HG02938 (cell line): ENCODE measurements at regions not wholly inside any gene's neighbourhood (a gene's known extent, or its start where the extent isn't known, plus 50 kb on each side); places are given as distances from the start of the nearest gene placed in this dataset.
A peak's percentile ranks its signal among the peaks of the same experiment; 100 is the strongest.

ENCODE experiments used
- ATAC-seq: cut with Tn5 transposase; IDR thresholded peaks from one replicate; pipeline ENCODE4 v1.9.1; 2021; ENCODE audit warnings: mild to moderate bottlenecking, moderate library complexity; ENCODE audit not compliant: unreplicated experiment

DNA sequence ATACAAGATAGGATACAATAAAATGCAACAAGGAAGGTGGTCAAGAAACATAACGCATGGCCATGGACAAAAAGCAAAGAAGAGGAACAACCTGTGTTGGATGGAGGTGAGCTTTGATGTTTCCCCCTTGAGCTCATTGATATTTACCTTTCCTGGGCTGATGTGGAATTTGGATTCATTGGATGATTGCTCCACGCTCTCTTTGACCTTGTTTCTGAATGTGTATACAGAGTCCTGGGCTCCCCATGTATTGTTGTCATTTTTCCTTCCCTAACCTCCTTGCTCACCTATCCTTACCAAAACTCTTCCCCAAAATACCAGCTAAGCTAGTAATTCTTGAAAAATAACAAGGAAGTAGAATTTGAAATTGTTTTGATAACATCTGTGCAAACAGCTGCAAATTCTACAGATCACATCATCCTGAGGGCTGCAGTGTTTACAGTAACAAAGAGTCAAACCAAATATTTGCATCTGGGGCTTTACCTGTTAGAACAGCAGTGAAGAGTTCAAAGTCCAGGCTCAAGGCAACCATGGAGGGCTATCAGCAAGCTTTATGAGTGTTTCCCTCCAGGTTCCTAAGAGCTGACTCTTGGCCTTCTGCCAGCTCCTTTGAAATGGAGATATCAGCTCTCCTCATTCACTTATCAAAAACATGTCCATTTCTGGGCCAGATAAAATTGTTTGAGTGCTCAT is 214.3 kb upstream of the MARCKS start:
- peak; percentile 98 for ATAC-seq

- no peak for ATAC-seq
These were observed 213.8 kb upstream of the MARCKS start for GRCh38 chr6:113643407-113643770.

GRCh38 chr6:113644861-113645575 is 212.1 kb upstream of the MARCKS start:
- ATAC-seq, result no peak

DNA sequence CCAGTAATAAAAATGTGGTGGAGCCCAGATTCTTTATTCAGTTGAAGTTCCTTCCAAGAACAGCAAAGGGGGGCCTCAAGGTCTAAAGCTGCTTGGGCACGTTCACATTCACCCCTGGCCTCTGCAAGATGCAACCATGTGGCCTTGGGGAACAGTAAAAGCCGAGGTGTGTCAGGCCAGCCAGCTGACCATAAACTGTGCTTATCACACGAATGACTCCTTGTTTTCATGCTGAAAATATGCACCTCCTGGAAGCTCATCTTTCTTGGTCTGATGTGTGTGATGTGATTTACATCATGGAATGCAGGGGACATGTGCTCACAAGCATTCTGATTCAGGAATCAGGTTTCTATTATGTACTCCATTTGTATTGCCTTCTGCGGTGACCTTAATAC is 211.6 kb upstream of the MARCKS start:
- ATAC-seq, result no peak

- no peak for ATAC-seq
These were observed 211.2 kb upstream of the MARCKS start for GRCh38 chr6:113645986-113646385.

- ATAC-seq, result no peak
These were observed 210.4 kb upstream of the MARCKS start for GRCh38 chr6:113646701-113647100.

- ATAC-seq, result no peak
These were observed 209.8 kb upstream of the MARCKS start for GRCh38 chr6:113647143-113647889.

DNA sequence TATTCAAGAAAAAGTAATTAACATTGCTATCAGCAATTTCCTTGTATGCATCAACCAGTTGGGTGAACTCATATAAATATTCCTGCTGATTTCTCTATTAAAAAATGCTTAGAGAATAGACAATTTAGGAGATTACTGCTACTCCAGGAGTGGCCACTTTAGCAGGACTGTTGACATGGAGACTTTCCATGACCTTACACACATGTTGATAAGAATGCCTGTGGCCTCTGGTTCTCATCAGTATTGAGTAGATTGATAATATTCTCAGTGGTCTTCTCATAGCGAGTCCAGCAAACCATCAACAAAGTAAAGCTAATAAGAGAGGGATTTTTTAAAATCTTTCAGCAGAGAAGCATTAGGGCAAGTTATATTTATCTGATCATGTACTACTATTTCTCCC is 208.4 kb upstream of the MARCKS start:
- no peak for ATAC-seq

DNA sequence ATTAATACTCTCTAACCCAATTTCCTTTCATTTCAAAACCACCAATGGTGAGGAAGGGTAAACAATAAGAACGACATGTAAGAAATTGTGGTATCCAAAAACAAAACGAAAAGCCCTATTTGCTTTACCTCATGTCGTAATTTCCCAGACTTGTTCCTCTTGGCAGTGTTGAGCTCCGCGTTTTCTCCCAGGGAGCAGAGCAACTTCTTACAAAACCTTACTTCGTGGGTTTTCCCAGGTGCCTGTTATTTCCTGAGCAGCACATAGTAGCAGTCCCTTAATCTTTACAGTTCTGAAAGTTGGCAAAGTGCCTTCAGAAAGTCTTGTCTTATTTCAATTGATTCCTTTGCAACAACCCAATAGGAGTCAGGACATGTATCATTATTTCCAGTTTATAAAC is 207.9 kb upstream of the MARCKS start:
- no peak for ATAC-seq

DNA sequence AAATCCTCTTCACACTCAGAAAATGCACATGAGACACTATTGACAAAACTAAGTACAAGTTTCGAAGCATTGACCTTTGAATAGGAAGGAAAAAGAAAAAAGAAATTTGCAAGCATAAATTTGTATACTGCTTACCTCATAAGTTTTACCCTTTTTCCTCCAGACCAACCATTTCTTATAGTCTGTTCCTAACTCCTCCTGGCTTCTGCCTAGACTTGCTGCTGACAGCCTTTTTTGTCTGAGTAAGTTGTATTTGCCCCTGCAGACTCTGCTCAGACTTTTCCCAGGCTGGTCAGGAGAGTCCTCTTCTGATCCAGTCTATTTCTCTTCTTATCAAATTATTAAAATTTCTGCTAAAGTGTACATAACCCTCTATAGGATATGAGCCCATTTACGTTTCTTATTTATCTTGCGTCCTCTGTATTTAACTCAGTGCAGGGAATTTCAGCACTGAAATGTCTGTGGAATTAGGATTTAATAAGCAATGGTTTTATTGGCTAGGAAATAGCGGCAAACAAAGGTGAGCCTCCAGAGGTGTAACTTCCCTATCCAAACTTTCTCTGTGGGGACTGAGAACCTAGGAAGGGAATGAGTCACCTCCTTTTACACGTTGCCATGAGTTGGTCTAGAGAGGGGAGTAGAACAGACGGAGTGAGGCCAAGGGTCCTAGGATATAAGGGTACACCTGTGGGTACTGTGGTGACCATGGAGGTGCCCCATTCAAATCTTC is 207.1 kb upstream of the MARCKS start:
- ATAC-seq, result no peak

GRCh38 chr6:113650610-113650979 is 206.6 kb upstream of the MARCKS start:
- ATAC-seq, result no peak

- ATAC-seq, result no peak
These were observed 206.0 kb upstream of the MARCKS start for GRCh38 chr6:113651120-113651519.

DNA sequence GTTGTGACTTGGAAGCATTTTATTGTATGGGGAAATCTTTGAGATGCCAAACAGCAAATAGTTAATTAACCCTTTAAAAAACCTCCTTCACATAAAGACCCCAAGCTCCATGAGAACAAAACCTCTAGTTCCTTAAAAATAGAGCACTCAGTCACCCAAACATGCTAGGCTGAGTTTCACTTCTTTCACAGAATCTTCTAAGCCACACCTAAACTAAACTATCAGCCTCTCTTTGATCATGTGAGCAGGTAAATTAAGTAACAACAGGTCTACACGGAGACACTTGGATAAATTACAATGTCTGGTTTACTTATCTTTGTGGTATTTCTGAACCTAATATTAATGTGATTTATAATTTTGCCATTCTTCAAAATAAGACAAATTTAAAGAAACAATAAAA is 205.2 kb upstream of the MARCKS start:
- ATAC-seq, result peak; percentile 43

DNA sequence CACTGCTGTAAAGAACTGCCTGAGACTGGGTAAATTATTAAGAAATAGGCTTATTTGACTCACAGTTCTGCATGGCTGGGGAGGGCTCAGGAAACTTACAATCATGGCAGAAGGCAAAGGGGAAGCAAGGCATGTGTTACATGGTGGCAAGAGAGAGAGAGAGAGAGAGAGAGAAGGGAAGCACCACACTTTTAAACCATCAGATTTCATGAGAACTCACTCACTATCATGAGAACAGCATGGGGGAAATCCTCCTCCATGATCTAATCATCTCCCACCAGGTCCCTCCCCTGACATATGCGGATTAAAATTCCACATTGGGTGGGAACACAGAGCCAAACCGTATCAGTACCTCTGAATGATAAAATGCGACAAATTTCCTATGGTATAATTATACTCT is 203.9 kb upstream of the MARCKS start:
- no peak for ATAC-seq

DNA sequence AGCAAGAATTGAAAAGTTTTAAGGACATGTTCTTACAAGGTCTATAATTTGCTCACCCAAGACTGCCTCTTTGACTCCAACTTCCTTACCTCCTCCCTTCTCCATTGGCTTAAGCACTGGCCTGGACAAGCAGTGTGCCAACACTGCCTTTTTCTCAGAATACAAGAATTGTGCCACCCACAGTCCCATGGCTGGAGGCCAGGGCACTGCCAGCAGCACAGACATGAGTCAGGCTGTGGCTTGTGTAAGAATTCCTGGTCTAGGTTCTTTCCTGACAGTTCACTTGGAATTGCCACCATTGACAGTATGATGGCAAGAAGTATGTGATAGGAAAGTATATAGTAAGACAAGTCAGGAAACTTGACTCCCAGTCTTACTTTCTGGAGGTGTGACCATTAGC is 202.7 kb upstream of the MARCKS start:
- ATAC-seq, result no peak

- ATAC-seq, result no peak
These were observed 201.4 kb upstream of the MARCKS start for GRCh38 chr6:113655761-113656160.

GRCh38 chr6:113659762-113660404 is 197.3 kb upstream of the MARCKS start:
- no peak for ATAC-seq

GRCh38 chr6:113660819-113661218 is 196.3 kb upstream of the MARCKS start:
- ATAC-seq, result no peak

GRCh38 chr6:113662093-113662665 is 195.0 kb upstream of the MARCKS start:
- ATAC-seq, result no peak

DNA sequence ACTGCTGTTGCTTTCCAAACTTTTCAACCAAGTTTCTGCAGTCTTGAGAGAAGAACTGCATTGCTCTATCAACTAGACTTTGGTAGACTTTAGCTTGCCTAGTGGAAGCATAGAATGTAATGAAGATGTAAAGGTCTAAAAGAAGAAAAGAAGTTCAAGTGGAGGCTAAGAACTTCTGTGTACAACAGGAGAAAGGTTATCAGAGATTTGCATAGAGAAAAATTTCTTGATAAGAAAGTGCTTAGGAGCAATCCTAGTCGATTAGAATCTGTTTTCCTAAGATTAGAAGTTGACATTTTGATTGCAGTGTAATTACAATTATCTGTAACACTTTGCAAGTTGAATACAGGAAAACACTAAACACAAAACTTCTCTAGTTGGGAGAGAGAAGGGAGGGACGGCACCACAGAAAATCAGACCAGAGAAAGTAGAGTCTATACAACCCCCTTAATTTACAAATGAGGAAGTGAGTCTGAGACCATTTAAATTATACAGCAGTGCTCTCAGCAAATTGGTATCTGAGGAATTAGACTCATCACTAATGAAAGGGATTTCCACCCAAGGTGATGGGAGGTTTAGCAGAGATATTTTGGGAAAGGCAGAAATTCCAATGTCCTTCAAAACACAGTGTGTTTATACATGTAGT is 194.3 kb upstream of the MARCKS start:
- peak; percentile 74 for ATAC-seq
